A673 (cell line): ENCODE measurements at regions not wholly inside any gene's neighbourhood (a gene's known extent, or its start where the extent isn't known, plus 50 kb on each side); places are given as distances from the start of the nearest gene placed in this dataset.
"Not testable (repeated sequence)": the region's sequence is repeated elsewhere in the genome, so short reads cannot be mapped to it uniquely, and the experiment has no call there.

Experiments used
- EZH2 ChIP-seq: fragments of 200-600 bp; sonication (generic); IDR thresholded peaks from 2 replicates; pipeline ENCODE4 v1.6.1; 2017; ENCODE audit warnings: borderline replicate concordance, low read depth, mild to moderate bottlenecking, mixed read lengths, antibody characterized with exemption, low read length; ENCODE audit not compliant: poor library complexity, severe bottlenecking
- TF ChIP-seq, protein P1 (sequence below): fragments of 300-800, 200-600 bp; sonication (generic); conservative IDR thresholded peaks from 2 replicates; pipeline ENCODE4 v1.5.1; 2017; ENCODE audit warnings: low read depth, mild to moderate bottlenecking, antibody characterized with exemption, low read length, moderate library complexity, mixed read lengths

DNA sequence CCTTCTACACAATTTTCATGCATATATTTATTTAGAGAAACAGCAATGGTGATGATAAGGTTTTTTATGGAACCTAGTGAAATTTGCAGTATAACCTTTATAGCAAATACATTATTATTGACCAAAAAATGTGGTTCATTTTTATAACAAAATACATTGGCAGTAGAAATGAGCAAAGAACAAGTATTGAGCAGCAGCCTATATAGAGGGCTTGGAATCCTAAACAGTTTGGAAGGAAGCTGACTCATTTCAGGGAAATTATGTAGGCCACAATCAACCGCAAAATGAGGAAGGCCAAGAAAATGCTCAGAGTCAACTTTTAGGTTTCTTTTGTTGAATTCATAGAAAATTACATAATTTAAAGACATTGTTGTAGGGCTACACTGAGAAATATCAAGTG is 238.5 kb downstream of the ANKRD30BL start:
- TF ChIP-seq, protein P1, sequence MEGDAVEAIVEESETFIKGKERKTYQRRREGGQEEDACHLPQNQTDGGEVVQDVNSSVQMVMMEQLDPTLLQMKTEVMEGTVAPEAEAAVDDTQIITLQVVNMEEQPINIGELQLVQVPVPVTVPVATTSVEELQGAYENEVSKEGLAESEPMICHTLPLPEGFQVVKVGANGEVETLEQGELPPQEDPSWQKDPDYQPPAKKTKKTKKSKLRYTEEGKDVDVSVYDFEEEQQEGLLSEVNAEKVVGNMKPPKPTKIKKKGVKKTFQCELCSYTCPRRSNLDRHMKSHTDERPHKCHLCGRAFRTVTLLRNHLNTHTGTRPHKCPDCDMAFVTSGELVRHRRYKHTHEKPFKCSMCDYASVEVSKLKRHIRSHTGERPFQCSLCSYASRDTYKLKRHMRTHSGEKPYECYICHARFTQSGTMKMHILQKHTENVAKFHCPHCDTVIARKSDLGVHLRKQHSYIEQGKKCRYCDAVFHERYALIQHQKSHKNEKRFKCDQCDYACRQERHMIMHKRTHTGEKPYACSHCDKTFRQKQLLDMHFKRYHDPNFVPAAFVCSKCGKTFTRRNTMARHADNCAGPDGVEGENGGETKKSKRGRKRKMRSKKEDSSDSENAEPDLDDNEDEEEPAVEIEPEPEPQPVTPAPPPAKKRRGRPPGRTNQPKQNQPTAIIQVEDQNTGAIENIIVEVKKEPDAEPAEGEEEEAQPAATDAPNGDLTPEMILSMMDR, result not testable (repeated sequence)
- not testable (repeated sequence) for TF ChIP-seq EZH2
